GM12892 (cell line): ENCODE measurements at regions not wholly inside any gene's neighbourhood (a gene's known extent, or its start where the extent isn't known, plus 50 kb on each side); places are given as distances from the start of the nearest gene placed in this dataset.

ENCODE experiments used
- POLR2A ChIP-seq: IDR thresholded peaks from 2 replicates; pipeline ENCODE4 v1.6.1; 2011; ENCODE audit warnings: low read depth, low read length, control low read depth
- TAF1 ChIP-seq: IDR thresholded peaks from 2 replicates; pipeline ENCODE4 v1.6.1; 2011; ENCODE audit warnings: low read depth, mild to moderate bottlenecking, control low read depth, low read length, borderline replicate concordance

- no peak for TF ChIP-seq TAF1
- no peak for TF ChIP-seq POLR2A
Measured at GRCh38 chr9:82180711-82181110, 192.1 kb downstream of the SPATA31D1 start.
